RWPE2 (cell line): ENCODE measurements at regions not wholly inside any gene's neighbourhood (a gene's known extent, or its start where the extent isn't known, plus 50 kb on each side); places are given as distances from the start of the nearest gene placed in this dataset.

Source experiments
- ATAC-seq: fragments of 200-7000 bp; cut with Tn5 transposase; 3 replicates; pipeline ENCODE4 v1.9.1; 2021; ENCODE audit warnings: low read depth
- DNase-seq: peaks from one replicate; pipeline ENCODE4 v3.0.0-alpha.2; 2020; ENCODE audit warnings: low spot score
- H3K27ac ChIP-seq: fragments of 450-650 bp; 2 replicates; pipeline ENCODE4 v1.5.1; 2017; ENCODE audit warnings: mild to moderate bottlenecking; ENCODE audit not compliant: poor library complexity, severe bottlenecking
- H3K27me3 ChIP-seq: fragments of 250-450 bp; sonication (Bioruptor Pico); 2 replicates; pipeline ENCODE4 v1.5.1; 2021; ENCODE audit warnings: mild to moderate bottlenecking, moderate library complexity; ENCODE audit not compliant: insufficient read depth, poor library complexity, severe bottlenecking
- H3K36me3 ChIP-seq: fragments of 250-450 bp; sonication (Bioruptor Pico); 2 replicates; pipeline ENCODE4 v1.5.1; 2020; ENCODE audit warnings: low read depth, mild to moderate bottlenecking, moderate library complexity
- H3K4me1 ChIP-seq: fragments of 250-450 bp; sonication (Bioruptor Pico); 2 replicates; pipeline ENCODE4 v1.5.1; 2021; ENCODE audit warnings: mild to moderate bottlenecking, moderate library complexity; ENCODE audit not compliant: insufficient read depth, poor library complexity, severe bottlenecking
- H3K4me3 ChIP-seq: fragments of 250-450 bp; sonication (Bioruptor Pico); 2 replicates; pipeline ENCODE4 v1.5.1; 2021; ENCODE audit warnings: mild to moderate bottlenecking, moderate library complexity; ENCODE audit not compliant: severe bottlenecking
- H3K9me3 ChIP-seq: fragments of 250-450 bp; sonication (Bioruptor Pico); 2 replicates; pipeline ENCODE4 v1.5.1; 2021; ENCODE audit warnings: mild to moderate bottlenecking, moderate library complexity; ENCODE audit not compliant: severe bottlenecking
- CTCF ChIP-seq: fragments of 450-650 bp; IDR thresholded peaks from one replicate; pipeline ENCODE4 v1.5.1; 2017; ENCODE audit warnings: mild to moderate bottlenecking, moderate library complexity; ENCODE audit not compliant: poor library complexity, severe bottlenecking

GRCh38 chr2:22690096-22690495 is 694.9 kb upstream of the KLHL29 start:
- Histone ChIP-seq H3K9me3 (no peaks in the 10 kb centered on the region), H3K4me3 (no peak overlapping the region), H3K27me3 (no peaks in the 10 kb centered on the region), H3K27ac (no peak overlapping the region), H3K4me1 (no peaks in the 10 kb centered on the region), H3K36me3 (no peaks in the 10 kb centered on the region)
- TF ChIP-seq CTCF, result no peak
- ATAC-seq, result no peak
- no peak for DNase-seq

- H3K36me3 ChIP-seq, result no peaks in the 10 kb centered on the region
These were observed 693.3 kb upstream of the KLHL29 start for GRCh38 chr2:22691666-22692065.

GRCh38 chr2:22692746-22693145 is 692.2 kb upstream of the KLHL29 start:
- DNase-seq, result no peak

More at GRCh38 chr2:22691666-22692065, 693.3 kb upstream of the KLHL29 start:
- H3K27ac ChIP-seq, result no peak overlapping the region
- no peaks in the 10 kb centered on the region for H3K27me3 ChIP-seq
- TF ChIP-seq CTCF, result no peak
- H3K4me1 ChIP-seq, result no peaks in the 10 kb centered on the region
- no peak for DNase-seq
- H3K9me3 ChIP-seq, result no peaks in the 10 kb centered on the region
- ATAC-seq, result no peak
- H3K4me3 ChIP-seq, result no peak overlapping the region

GRCh38 chr2:22694300-22694699 is 690.7 kb upstream of the KLHL29 start:
- H3K9me3 ChIP-seq, result no peaks in the 10 kb centered on the region
- H3K4me3 ChIP-seq, result no peak overlapping the region
- ATAC-seq (no peak), DNase-seq (no peak)
- no peaks in the 10 kb centered on the region for H3K4me1 ChIP-seq
- no peak for TF ChIP-seq CTCF
- no peaks in the 10 kb centered on the region for H3K36me3 ChIP-seq
- H3K27me3 ChIP-seq, result no peaks in the 10 kb centered on the region
- no peak overlapping the region for H3K27ac ChIP-seq

More at GRCh38 chr2:22692746-22693145, 692.2 kb upstream of the KLHL29 start:
- no peak for TF ChIP-seq CTCF
- Histone ChIP-seq H3K27me3 (no peaks in the 10 kb centered on the region), H3K4me3 (no peak overlapping the region), H3K27ac (no peak overlapping the region), H3K9me3 (no peaks in the 10 kb centered on the region), H3K36me3 (no peaks in the 10 kb centered on the region), H3K4me1 (no peaks in the 10 kb centered on the region)
- no peak for ATAC-seq

- no peak overlapping the region for H3K4me3 ChIP-seq
- DNase-seq (no peak), ATAC-seq (no peak)
- no peaks in the 10 kb centered on the region for H3K9me3 ChIP-seq
- TF ChIP-seq CTCF, result no peak
- no peaks in the 10 kb centered on the region for H3K4me1 ChIP-seq
- no peaks in the 10 kb centered on the region for H3K36me3 ChIP-seq
- H3K27ac ChIP-seq, result no peak overlapping the region
- no peaks in the 10 kb centered on the region for H3K27me3 ChIP-seq
These were observed 690.1 kb upstream of the KLHL29 start for GRCh38 chr2:22694856-22695255.
